Amniotic epithelial cell (primary cell): ENCODE measurements at regions not wholly inside any gene's neighbourhood (a gene's known extent, or its start where the extent isn't known, plus 50 kb on each side); places are given as distances from the start of the nearest gene placed in this dataset.

Experiments used
- DNase-seq: peaks from one replicate; pipeline ENCODE4 v3.0.0-alpha.2; 2010; ENCODE audit warnings: low read depth

DNA sequence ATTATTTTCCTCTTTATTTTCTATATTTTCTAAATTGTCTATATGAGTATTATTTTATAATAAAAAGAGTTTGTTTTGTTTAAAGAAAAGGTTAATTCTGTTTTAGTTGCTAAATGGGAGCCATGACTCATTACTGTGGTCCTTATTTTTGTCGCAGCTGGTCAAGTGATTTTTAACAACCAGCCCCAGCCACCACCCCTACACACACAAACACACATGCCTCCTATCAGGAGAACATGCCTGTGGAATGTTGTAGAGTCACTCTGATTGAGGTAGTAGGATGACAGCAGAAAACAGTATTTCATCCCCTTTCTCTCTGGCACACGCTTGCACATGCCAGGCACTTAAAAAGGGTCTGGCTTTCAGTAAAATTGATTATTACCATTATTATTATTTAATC lies 68.6 kb upstream of the GDF10 start:
- DNase-seq, result no peak

DNA sequence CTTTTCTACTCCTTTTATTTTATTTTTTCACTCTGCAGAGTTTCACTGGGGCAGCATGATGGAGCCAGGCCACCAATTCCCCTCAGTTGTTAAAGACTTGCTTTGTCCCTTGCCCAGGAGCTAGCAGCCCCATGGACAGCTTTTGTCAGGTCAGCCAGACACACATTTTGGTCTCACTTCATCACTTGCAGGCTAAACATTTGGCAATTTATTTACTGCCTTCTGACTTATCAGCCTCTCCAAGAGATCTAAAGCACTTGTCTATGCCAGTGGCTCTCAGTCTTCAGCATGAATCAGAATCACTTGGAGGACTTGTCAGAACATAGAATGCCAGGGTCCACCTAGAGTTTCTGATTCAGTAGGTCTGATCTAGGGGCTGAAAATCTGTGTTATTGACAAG lies 66.4 kb upstream of the GDF10 start:
- DNase-seq, result no peak

DNA sequence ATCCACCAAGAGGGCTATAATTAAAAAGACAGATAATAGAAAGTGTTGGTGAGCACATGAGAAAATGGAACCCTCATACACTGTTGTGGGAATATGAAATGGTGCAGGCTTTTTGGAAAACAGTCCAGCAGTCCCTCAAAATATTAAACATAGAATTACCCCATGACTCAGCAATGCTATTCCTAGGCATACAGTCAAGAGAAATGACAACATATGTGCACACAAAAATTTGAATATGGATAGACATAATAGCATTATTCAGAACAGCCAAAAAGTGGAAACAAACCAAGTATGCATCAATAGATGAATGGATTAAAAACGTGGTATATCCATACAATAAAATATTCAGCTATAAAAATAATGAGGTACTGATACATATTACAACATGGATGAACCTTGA lies 64.5 kb upstream of the GDF10 start:
- no peak for DNase-seq

DNA sequence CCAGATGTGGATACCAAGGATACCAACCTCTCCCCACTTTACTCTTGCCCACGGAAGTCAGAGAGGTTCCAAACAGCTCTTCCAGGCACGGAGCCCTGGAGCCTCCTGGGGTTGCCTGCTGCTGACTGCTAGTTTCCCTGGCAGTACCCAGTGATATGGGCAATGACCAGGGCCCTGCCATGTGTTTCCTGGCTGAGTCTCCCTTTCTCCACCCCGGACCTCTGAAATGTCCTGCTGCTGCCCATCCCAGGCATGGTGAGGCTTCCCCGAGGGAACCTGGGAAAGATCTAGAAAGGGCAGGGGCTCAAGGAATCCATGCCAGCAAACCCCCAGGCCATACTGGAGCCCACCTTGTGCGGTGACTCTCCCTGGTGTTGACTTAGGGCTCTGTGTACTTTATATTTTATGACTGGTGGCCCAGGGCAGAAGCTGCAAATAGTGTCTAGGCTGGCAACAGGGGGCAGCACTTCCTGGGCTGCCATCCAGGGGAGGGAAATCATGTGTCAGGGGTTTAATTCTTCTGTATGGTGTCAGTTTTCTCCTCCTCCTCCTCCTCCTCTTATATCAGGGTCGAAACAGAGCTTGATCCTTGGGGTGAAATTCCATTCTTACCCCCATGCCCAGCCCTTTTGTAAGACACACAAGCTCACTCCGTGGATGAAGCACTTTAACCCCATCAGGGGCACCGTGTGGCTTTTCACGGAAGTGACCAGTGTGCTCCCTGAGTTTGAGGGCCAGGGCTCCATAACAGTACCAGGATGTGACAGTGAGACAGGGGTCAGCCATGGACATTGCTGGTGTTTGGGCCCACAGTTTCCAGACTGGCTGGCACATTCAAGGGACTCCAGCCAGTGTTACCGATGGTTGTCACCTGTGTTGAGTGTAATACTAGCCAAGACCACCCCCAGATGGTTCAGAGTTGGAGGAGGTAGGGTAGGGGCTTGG lies 62.4 kb upstream of the GDF10 start:
- DNase-seq, result no peak

DNA sequence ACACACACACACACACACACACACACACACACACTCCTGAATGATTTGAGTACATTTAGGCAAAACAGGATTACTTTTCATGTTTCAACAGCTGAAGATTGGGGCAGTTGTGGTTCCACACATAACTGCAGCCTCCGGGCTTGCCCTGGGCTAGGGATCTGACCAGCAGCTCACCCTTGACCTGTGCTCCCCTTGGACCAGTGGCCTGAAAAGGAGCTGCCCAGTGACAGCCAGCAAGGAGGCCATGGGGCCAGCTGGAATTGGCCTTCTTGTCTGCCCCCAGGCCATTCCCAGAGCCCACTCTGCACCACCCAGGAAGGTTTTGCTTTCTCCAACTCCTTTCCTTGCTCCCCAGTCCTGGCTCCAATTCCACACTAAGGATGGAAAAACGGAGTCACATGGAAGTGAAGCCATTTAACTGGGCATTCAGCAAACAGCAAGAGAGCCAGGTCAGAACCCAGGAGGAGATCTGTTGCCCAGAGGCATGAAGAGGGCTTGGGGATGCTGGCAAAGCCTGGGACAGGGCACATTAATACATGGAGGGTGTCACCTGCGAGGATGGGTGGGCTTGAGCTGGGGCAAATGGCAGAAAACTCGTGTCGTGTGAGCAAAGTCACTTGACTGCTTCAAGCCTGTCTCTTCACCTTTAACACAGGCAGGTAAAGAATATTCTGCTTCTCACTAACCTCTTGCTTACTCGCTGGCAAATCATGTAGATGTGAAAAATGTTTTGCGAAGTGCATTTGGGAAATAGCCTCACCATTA lies 61.5 kb upstream of the GDF10 start:
- no peak for DNase-seq

DNA sequence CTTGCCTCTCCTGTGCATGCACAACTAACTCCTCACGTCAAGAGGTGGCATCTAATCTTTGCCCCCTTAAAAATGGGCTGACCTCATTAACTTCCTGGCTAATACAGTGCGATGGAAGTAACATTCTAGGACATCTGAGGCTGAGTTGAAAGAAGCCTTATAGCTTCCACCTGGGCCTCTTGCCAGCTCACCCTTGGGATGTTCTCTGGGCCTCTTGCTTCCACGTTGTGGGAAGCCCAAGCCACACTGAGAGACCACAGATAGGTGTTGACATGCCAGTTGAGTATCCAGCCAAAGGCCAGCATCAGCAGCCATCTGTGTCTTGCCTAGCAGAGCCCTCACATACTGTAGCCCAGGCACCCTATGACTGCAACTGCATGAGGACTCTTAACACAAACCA lies 60.8 kb upstream of the GDF10 start:
- DNase-seq, result no peak

DNA sequence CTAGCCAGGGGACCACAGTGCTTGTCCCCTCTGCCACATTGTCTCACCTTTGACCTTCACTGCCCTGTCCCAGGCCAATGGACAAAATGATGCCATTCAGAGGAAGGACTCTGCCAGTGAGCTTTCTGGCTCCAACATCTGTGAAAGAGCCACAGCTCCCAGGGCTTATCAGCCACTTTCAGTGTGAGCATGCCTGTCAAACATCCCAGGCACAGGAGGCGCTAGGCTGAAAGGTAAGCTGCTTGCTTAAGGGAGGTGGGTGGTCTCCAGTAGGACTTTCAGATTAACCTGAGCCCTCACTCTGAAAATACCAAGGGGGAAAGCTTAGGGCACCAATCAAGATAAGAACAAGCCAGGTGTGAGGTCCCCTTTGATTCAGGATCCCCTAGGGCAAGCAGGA lies 59.8 kb upstream of the GDF10 start:
- no peak for DNase-seq

DNA sequence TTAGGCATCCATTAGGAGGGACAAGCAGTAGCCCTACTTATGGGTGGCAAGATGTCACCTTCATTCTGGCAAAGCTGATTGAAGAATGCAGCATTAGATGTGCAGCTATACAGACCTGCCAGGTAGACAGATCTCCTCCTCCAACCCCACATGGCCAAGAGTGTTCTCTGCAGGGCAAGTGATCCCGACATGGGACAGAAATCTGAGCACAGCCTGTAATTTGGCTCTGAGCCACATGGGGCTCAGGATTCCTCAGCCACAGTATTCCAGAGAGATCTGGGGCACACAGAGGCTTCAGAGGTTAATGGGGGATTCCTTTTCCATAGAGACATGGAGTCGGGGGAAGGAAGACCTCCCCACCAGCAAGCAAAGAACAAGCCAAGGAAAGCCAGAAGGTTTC lies 58.7 kb upstream of the GDF10 start:
- no peak for DNase-seq

DNA sequence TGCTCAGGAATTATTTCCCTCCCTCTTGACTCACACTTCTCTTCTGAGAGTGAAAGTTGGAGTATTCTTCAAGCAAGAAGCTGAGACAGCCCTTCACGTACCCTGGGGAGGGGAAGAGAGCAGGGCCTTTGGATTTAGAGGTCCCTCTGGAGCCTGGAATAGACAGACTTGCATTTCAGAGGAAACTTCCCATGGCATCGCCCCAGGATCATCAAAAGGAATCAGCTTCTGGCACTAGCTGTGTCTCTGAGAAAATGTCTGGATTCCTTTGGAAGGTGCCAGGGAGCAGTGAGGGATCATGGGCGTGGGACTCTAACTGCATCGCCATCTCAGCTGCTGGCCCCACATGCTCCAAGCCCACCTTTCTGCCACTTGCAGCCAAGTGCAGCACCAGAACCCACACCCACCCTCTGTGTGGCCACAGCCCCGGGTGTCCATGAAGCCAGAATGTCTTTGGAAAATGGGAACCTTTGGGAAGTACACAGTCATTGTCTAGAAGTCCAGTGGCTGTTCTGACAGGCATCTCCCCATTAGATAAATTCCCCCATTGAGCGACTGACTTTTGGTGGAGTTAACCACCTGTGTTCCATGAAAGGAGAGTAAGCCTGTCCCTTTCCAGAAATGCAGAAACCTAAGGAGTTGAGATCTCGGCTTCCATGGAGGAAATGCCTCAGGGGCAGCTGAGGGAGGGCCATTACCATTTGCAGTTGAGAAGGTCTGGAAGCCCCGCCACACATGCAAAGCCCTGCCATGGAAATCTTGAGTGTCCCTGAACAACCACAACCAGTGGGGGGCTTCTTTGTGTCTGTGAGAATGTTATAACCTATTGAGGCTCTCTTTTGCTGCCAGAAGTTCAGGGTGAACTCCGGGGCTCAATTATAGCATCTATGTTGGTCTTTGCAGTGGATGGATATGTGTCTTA lies 57.8 kb upstream of the GDF10 start:
- DNase-seq, result no peak

DNA sequence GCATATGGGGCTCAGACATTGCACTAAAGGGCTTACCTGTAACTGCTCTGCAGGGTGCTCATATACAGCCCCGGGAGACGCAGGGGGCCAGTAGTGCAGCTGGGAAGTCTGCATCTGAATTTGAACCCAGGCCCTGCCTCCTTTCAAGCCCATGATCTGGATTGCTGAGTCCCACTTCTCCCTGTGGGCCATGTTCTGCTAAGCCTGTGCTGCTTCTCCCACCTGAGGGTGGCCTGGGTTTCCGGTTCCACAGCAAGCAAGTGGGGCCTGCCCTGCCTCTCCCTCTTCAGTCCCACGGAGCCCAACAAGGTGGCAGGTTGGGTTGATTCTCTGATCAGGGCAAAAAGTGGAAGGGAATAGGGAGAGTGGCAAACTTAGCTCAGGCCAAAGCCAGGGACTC lies 56.6 kb upstream of the GDF10 start:
- no peak for DNase-seq

DNA sequence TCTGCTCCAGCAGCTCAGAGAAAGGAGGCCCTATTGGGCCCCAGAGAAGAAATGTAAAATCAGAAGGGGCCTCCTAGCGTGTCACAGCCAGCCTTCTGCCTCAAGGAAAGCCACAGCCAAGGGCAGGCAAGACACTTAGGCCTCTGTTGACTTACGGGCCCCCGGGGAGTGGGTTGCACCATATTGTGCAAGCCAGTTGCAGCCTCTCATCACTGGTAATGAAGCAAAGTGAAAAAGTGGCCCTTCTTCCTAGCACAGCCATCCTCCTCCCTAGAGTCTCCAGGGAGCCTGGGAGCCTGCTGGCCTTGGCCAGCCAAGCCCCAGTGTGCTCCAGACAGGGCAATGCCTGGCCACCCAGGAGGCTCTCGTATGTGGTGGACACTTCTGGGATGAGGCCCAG lies 56.2 kb upstream of the GDF10 start:
- no peak for DNase-seq

DNA sequence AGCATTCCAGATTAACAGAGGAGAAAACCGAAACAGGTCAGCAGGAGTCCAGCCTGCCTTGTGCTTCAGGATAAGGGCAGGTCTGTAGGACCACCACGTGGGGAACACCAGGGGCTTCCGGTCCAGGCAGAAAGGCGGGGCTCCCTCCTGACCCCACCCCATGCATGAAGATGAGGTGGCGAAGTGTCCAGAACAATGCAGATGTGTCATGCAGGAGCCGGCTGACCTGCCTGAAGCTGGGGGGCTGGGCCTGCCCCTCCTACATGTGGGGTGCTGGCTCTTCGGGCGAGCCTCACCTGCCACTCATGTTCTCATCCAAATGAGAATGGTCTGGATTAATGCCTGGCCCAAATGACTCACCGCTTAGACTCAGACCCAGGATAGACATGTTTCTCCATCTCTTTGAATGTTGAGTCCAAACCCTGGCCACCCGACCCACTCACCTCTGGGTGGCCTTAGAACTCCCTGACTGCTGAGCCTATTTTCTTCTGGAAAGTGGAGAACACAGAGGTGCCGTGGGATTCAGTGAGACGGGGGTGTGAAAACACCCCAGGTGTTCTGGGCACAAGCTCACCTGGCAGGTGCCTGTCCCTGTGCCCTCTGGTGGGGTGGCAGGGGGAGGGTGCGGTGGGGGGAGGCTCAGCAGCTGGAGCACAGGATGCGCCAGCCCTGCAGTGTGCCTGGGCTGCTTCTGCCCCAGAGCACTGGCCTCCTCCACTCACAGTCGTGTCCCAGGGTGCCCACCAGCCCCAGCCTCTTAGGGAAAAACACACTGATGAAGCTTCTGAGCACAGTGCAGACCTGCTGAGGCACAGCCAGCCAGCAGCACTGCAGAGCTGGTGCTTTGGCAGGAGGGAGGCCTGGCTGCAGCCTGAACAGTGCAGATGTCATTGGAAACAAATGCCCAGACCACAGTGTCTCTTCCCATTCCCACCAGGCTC lies 55.2 kb upstream of the GDF10 start:
- DNase-seq, result no peak

DNA sequence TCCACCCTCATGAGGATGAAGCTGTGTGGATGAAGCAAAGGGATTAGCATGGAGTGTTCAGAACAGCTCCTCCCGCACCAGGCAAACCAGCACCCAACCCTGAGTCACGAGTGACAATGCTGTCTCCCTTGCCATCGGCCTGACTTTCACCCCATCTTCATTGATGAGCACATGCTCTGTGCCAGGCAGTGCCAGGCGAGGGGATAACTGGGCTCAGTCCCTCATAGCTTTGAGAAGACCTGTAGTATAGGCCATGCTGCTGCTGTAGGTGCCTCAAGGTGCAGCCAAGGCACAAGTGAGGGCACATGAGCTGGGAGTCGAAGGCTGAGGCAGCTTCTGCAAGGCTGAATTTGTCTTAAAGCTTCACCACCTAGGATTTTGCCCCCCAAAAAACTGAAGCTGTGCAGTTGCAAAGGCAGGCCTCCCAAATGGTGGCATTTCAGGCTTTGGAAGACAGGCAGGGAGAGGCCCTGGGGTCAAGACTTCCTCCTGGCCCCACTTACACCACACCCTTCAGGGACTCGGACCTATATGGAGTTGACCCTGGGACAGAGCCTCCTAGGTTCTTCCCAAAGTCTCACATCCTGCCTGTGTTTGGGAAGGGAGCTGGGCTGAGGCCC lies 54.2 kb upstream of the GDF10 start:
- DNase-seq, result no peak

DNA sequence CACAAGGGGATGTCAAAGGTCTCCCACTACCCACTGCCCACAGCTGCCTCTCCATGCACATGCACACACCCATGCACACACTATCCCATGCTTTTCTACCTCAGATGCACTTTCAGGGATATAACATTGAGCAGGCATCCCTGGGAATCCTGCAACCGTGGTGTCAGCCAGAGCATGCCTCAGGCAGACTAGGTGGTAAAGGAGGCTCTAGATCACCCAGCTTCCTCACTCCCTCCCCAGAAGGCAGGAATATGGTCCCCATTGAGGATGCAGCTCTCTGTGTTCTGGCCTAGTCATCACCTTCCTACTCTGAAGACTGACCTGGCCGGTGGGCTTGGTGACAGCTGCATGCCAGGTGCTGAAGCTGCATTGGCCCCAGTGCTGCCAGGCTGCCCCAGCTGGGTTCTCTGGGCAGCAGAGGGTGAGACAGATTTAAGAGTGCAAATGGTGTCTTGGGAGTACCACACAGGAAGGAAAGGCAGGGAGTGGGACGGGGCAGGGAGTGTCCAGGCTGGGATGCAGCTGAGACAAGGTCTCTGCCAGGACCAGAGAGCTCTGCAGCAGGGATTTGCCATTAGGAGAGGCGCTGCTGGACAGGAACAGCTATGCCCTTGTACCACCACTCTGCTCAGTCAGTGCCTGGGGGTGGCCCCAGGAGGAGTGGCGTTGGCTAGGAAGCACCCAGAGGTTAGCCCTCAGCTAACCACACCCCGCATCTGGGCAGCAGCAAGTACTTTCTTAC lies 53.4 kb upstream of the GDF10 start:
- DNase-seq, result no peak

DNA sequence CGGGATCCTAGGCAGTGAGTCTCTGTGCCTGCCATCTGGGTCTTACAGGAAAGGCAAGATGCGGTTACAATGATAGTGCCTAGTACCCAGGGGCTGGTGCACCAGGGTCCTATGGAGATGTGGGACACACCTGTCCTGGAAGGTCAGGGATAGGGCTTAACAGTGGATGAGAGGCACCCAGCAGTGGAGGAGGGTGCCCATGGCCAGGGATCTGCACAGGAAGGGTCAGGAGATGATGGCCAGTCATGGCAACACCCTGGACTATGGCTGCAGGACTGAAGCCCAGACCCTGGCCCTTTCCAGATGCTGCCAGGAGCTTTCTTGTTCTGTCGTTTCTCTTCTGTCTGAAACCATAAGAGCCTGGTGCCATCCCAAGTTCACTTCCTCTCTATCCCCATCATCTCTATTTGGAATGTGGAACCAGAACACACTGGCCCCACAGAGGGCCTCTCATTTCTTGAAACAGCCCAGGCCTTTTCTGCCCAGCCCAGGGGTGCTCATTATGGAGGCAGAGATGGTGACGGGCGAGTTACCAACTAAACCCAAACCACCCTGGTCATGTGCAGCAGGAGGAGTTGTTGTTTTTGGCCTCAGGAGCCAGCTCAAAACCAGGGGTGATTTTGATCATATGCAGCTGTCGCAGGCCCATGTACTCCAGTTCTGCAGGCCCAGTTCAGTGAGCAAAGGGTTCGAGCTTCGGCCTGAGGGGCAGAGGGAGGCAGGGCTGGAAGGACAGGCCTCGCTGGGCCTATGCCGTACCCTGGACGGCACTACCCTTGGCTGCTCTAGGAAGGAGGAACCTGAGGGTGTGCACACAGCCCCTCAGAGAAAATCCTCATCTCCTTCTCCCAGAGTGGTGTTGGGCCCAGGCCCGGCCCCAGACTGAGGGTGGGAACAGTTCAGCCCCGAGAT lies 52.6 kb upstream of the GDF10 start:
- no peak for DNase-seq

DNA sequence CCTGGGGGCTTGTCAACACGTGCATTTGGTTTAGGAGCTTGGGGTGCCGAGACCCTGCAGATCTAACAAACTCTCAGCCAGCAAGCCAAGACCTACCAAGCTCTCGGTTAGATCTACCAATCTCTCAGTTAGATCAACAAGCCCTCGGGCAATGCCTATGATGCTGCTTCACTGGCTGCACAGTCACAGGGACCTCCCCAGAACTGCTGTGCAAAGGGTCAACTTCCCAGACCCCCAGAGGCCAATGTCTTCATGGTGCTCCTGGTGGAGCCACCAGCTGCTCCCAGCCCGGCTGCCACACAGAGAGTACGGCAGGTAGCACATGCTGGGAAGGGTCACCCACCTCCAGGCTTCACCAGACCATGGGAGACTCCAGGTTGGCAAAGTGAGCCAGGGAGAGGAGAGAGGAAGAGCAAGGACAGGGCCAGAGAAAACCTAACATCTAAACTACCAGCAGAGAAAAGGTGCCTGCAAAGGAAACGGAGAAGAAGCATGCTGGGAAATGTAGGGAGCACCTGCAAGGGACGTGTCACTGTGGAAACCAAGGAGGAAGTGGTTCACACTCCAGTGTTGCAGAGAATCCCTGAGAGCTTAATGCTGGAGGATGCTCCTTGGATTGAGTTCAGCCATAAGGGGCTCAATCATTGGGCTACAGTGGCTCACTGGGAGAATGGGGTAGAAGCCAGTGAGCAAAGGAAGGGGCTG lies 51.5 kb upstream of the GDF10 start:
- no peak for DNase-seq

DNA sequence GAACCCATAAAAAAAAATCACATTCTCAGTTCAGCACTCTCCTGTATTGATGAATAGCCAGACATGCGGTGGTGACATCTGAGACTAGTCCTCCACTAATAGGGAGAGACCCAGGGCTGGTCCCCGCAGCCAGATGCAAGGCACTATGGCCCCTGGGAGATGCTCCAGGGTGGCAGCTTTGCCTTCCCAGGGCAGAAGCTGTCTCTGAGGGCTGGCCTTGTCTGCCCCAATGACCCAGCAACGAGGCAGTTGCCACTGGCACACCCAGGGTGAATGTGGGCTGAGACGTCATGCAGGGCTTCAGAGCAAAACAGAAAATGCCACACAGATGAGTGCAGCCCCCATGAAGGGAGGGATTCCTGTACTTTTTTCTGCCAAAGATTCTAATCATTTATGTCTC lies 50.1 kb upstream of the GDF10 start:
- no peak for DNase-seq
